ENCODE measurements at regions not wholly inside any gene's neighbourhood (a gene's known extent, or its start where the extent isn't known, plus 50 kb on each side); places are given as distances from the start of the nearest gene placed in this dataset.

- TF ChIP-seq NFIC (IDR thresholded peaks at IDR 0.05) = peak; percentile 53
These were observed 155.8 kb upstream of the ARHGAP42 start for GRCh38 chr11:100531290-100531689.

GRCh38 chr11:100536979-100537378, 150.1 kb upstream of the ARHGAP42 start:
- TF ChIP-seq USF1 (IDR thresholded peaks at IDR 0.05) (no peak), MAX (IDR thresholded peaks at IDR 0.05) (no peak), CREB1 (IDR thresholded peaks at IDR 0.05; ENCODE audit: low read depth) (no peak), ZBTB7A (IDR thresholded peaks at IDR 0.05; ENCODE audit: low read depth) (no peak), TEAD4 (IDR thresholded peaks at IDR 0.05) (no peak), TCF12 (IDR thresholded peaks at IDR 0.05; ENCODE audit: low read depth) (no peak), EP300 (IDR thresholded peaks at IDR 0.05; ENCODE audit: borderline replicate concordance) (no peak), YY1 (IDR thresholded peaks at IDR 0.05; ENCODE audit: low read depth) (no peak), NFIC (IDR thresholded peaks at IDR 0.05) (no peak), CEBPB (IDR thresholded peaks at IDR 0.05) (no peak), FOXM1 (IDR thresholded peaks at IDR 0.05; ENCODE audit: borderline replicate concordance, low read depth) (no peak), EGR1 (IDR thresholded peaks at IDR 0.05) (no peak), REST (IDR thresholded peaks at IDR 0.05; ENCODE audit: low read depth) (no peak), TAF1 (IDR thresholded peaks at IDR 0.05; ENCODE audit: low read depth) (no peak), RAD21 (IDR thresholded peaks at IDR 0.05; ENCODE audit: low read depth) (no peak)

- TF ChIP-seq REST (IDR thresholded peaks at IDR 0.05; ENCODE audit: low read depth) = no peak
- TF ChIP-seq TCF12 (IDR thresholded peaks at IDR 0.05; ENCODE audit: low read depth) = peak; percentile 70
- TF ChIP-seq CEBPB (IDR thresholded peaks at IDR 0.05) = no peak
- no peak for TF ChIP-seq RAD21 (IDR thresholded peaks at IDR 0.05; ENCODE audit: low read depth)
- no peak for TF ChIP-seq CREB1 (IDR thresholded peaks at IDR 0.05; ENCODE audit: low read depth)
- TF ChIP-seq TAF1 (IDR thresholded peaks at IDR 0.05; ENCODE audit: low read depth) = no peak
- no peak for TF ChIP-seq YY1 (IDR thresholded peaks at IDR 0.05; ENCODE audit: low read depth)
- peak; percentile 77 for TF ChIP-seq TEAD4 (IDR thresholded peaks at IDR 0.05)
- peak; percentile 78 for TF ChIP-seq EP300 (IDR thresholded peaks at IDR 0.05; ENCODE audit: borderline replicate concordance)
- no peak for TF ChIP-seq ZBTB7A (IDR thresholded peaks at IDR 0.05; ENCODE audit: low read depth)
- TF ChIP-seq NFIC (IDR thresholded peaks at IDR 0.05) = peak; percentile 82
- no peak for TF ChIP-seq USF1 (IDR thresholded peaks at IDR 0.05)
- TF ChIP-seq MAX (IDR thresholded peaks at IDR 0.05) = no peak
- 0 out of 2 replicates have a peak, but pooled peaks have one; percentile 52 for TF ChIP-seq FOXM1 (IDR thresholded peaks at IDR 0.05; ENCODE audit: borderline replicate concordance, low read depth)
- no peak for TF ChIP-seq EGR1 (IDR thresholded peaks at IDR 0.05)
These were observed 143.7 kb upstream of the ARHGAP42 start for GRCh38 chr11:100543386-100543785.

GRCh38 chr11:100545556-100545955, 141.5 kb upstream of the ARHGAP42 start:
- TF ChIP-seq CREB1 (IDR thresholded peaks at IDR 0.05; ENCODE audit: low read depth) (no peak), TCF12 (IDR thresholded peaks at IDR 0.05; ENCODE audit: low read depth) (no peak), FOXM1 (IDR thresholded peaks at IDR 0.05; ENCODE audit: borderline replicate concordance, low read depth) (no peak), NFIC (IDR thresholded peaks at IDR 0.05) (no peak), TAF1 (IDR thresholded peaks at IDR 0.05; ENCODE audit: low read depth) (no peak), USF1 (IDR thresholded peaks at IDR 0.05) (no peak), RAD21 (IDR thresholded peaks at IDR 0.05; ENCODE audit: low read depth) (no peak), ZBTB7A (IDR thresholded peaks at IDR 0.05; ENCODE audit: low read depth) (no peak), EGR1 (IDR thresholded peaks at IDR 0.05) (no peak), REST (IDR thresholded peaks at IDR 0.05; ENCODE audit: low read depth) (no peak), MAX (IDR thresholded peaks at IDR 0.05) (no peak), TEAD4 (IDR thresholded peaks at IDR 0.05) (no peak), EP300 (IDR thresholded peaks at IDR 0.05; ENCODE audit: borderline replicate concordance) (no peak), CEBPB (IDR thresholded peaks at IDR 0.05) (no peak), YY1 (IDR thresholded peaks at IDR 0.05; ENCODE audit: low read depth) (no peak)
